Loucy (cell line): ENCODE measurements at regions not wholly inside any gene's neighbourhood (a gene's known extent, or its start where the extent isn't known, plus 50 kb on each side); places are given as distances from the start of the nearest gene placed in this dataset.

Experiments
- EZH2phosphoT487 ChIP-seq: fragments of 200-600 bp; IDR thresholded peaks from 2 replicates; pipeline ENCODE4 v1.6.1; 2018; ENCODE audit warnings: antibody characterized with exemption, mild to moderate bottlenecking, moderate library complexity, borderline replicate concordance
- TF ChIP-seq, protein P1 (sequence below): fragments of 200-600 bp; sonication (generic); conservative IDR thresholded peaks from 2 replicates; pipeline ENCODE4 v1.5.1; 2014; ENCODE audit warnings: mild to moderate bottlenecking, antibody characterized with exemption, low read length

DNA sequence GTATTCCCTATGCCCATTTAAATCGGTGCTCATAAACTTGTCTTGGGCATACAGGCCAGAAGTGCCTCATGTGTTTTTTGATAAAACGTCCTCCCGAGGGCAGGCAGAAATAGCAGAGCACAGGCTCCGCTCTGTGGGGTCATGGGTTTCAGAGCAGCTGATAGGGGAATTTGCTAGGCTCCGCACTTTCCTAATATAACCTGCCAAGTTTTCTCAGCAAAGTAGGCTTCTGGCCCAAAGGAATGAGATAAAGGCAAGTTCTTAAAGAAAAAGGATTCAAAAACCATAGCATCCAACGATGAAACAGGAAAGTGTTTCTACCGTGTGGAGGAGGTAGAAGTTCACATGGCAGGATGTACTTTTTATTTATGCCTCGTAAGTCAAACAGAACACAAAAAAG, 69.8 kb upstream of the RALGAPA2 start:
- TF ChIP-seq, protein P1, sequence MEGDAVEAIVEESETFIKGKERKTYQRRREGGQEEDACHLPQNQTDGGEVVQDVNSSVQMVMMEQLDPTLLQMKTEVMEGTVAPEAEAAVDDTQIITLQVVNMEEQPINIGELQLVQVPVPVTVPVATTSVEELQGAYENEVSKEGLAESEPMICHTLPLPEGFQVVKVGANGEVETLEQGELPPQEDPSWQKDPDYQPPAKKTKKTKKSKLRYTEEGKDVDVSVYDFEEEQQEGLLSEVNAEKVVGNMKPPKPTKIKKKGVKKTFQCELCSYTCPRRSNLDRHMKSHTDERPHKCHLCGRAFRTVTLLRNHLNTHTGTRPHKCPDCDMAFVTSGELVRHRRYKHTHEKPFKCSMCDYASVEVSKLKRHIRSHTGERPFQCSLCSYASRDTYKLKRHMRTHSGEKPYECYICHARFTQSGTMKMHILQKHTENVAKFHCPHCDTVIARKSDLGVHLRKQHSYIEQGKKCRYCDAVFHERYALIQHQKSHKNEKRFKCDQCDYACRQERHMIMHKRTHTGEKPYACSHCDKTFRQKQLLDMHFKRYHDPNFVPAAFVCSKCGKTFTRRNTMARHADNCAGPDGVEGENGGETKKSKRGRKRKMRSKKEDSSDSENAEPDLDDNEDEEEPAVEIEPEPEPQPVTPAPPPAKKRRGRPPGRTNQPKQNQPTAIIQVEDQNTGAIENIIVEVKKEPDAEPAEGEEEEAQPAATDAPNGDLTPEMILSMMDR: no peak
- no peak for TF ChIP-seq EZH2phosphoT487
